GM21825 (cell line): ENCODE measurements at regions not wholly inside any gene's neighbourhood (a gene's known extent, or its start where the extent isn't known, plus 50 kb on each side); places are given as distances from the start of the nearest gene placed in this dataset.
"Not testable (repeated sequence)": the region's sequence is repeated elsewhere in the genome, so short reads cannot be mapped to it uniquely, and the experiment has no call there.

Experiments used
- ATAC-seq: cut with Tn5 transposase; IDR thresholded peaks from one replicate; pipeline ENCODE4 v1.9.1; 2021; ENCODE audit warnings: mild to moderate bottlenecking, moderate library complexity; ENCODE audit not compliant: unreplicated experiment

GRCh38 chr10:32217216-32217615, 129.7 kb downstream of the EPC1 start:
- no peak for ATAC-seq

DNA sequence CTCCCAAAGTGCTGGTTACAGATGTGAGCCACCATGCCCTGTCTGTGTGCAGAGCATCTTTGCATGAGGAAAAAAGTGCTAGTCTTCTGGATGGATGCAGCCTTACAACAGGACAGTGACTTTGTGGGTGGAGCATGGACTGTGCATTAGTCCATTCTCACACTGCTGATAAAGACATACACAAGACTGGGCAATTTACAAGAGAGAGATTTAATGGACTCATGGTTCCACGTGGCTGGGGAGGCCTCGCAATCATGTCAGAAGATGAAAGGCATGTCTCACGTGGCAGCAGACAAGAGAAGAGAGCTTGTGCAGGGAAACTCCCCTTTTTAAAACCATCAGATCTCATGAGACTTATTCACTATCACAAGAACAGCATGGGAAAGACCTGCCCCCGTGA, 133.1 kb downstream of the EPC1 start:
- not testable (repeated sequence) for ATAC-seq

- no peak for ATAC-seq
Observed at GRCh38 chr10:32211046-32211363, 136.0 kb downstream of the EPC1 start.

DNA sequence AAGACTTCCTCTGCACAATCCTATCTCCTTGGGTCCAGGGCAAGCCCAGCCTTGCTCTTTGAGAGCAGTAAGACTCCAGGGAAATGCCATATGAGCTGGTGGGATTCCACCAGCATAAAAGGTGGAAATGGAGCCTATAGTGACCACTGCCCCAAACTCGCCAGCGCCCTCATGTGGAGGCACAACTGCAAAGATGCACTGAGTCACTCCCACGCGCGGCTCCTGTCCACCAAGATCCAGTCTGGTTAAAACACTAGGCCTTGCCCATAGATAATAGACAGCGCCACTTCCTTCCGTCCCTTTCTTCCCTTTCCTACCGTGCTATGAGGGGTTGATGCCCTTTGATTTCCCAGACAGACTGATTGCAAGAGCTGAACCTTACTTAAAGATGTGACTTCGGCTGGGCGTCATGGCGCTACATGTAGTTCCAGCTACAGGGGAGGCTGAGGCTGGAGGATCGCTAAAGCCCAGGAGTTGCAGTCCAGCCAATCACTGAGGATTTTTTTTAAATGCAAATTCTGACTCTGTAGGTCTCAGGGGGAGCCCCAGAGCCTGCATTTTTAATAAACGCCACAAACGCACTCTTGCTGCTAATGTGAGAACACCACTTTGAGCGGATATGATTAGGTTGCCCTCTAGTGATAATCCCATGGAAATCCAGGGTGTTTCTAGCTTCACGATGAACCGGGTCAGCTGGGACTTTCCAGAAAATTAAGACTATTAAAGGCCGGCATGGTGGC, 136.5 kb downstream of the EPC1 start:
- no peak for ATAC-seq

GRCh38 chr10:32208005-32208404, 139.0 kb downstream of the EPC1 start:
- ATAC-seq: not testable (repeated sequence)

DNA sequence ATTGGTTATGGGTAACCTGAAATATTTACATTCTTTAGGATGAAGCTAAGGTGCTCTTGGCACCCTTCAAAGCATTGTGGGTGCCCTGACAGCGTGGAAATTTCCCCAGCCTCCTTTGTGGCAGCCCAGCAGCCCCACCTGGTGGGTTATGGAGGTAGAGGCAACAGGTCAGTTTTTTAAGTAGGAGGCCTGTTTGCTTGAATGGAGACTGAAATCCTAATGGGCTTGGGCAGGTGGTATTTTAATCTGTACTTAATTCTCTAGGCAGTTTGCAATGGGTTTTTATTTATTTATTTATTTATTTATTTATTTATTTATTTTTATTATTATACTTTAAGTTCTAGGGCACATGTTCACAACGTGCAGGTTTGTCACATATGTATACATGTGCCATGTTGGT, 139.4 kb downstream of the EPC1 start:
- ATAC-seq: peak; percentile 73

- no peak for ATAC-seq
Observed at GRCh38 chr10:32205670-32206069, 141.3 kb downstream of the EPC1 start.

GRCh38 chr10:32204606-32205005, 142.4 kb downstream of the EPC1 start:
- no peak for ATAC-seq

DNA sequence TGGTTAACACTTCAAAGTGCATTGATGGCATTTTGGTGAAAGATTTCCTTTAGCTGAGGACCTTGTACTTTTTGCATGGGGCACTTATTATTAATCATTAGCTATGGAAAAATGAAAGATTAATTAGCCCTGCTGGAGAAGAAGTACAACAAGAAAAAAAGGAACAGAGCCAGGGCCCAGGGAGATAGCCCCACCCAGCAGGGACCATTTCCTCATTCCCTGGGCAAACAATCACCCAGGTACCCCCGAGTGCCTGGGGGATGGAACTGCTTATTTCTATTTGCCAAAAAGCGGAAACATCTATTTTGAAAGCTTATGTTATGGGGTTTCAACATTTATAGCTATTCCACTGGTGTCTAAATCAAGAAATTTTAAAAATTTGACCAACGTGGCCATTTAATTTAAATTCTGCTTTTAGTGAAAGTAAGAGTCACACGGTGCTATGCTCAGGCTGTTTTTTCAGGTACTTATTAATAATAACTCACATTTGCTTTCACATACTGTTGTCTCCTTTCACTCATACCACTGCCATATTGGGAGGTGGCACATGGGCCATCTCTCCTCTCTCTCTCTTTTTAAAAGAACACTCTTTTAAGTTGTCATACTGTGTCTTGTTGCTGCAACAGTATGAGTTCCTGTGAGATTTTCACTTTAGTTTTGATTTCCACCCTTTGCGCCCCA, 143.6 kb upstream of the KIF5B start:
- ATAC-seq: no peak

- ATAC-seq: no peak
Observed at GRCh38 chr10:32197423-32197822, 141.2 kb upstream of the KIF5B start.

DNA sequence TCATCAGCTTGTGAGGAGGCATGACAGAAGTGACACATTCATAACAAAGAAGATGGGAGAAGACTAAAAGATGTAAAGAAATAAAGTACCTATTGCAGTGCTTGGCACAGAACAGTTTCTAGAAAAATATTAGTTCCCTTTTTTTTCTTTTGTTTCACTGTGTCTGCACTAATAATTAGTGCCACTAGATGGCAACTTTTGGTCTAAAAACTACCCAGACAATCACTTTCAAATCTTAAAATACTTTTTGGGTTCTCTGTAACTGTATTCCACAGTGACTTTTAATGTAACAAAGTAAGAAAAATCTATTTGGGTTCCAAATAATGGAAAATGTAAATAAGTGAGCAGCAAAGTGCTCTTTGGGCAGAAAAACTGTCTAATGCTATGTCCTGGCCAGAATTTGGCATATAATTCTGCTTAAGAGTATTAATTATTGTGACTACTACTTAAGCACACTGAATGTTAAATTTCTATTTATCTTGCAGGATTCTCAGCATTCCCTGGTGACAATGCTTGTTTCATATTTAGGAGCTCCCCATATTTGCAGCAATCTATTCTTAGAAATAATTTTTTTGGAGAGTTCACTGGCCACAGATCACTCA, 134.8 kb upstream of the KIF5B start:
- ATAC-seq: no peak

- ATAC-seq: no peak
Observed at GRCh38 chr10:32189400-32190084, 133.3 kb upstream of the KIF5B start.

DNA sequence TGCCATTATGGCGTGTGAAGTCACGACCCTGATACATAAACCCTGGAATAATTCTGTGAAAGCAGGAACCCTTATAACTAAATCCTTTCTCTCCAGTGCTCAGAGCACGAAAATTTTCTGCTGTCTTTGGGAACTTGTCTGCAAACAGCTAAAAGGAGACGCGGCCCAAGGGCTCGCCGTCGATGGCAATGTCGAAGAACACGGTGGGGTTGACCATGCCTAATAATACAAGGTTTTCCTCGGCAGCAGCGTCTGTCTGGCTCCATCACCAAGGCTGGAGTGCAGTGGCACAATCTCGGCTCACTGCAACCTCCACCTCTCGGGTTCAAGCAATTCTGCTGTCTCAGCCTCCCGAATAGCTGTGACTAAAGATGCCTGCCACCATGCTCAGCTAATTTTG, 132.4 kb upstream of the KIF5B start:
- ATAC-seq: not testable (repeated sequence)

- ATAC-seq: no peak
Observed at GRCh38 chr10:32187686-32188085, 131.5 kb upstream of the KIF5B start.

DNA sequence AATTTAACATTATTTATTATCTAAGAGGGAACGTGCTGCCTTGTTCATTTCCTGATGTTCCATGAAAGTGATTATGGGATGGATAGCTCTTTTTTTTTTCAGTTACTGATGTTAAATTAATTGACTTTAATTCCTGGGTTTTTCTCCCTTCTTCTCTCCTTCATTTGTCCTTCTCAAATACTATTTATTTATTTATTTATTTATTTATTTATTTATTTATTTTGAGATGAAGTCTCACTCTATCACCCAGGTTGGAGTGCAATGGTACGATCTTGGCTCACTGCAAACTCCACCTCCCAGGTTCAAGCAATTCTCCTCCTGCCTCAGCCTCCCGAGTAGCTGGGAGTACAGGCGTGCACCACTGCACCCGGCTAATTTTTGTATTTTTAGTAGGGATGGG, 127.4 kb upstream of the KIF5B start:
- ATAC-seq: not testable (repeated sequence)

GRCh38 chr10:32182476-32182875, 126.3 kb upstream of the KIF5B start:
- ATAC-seq: no peak

DNA sequence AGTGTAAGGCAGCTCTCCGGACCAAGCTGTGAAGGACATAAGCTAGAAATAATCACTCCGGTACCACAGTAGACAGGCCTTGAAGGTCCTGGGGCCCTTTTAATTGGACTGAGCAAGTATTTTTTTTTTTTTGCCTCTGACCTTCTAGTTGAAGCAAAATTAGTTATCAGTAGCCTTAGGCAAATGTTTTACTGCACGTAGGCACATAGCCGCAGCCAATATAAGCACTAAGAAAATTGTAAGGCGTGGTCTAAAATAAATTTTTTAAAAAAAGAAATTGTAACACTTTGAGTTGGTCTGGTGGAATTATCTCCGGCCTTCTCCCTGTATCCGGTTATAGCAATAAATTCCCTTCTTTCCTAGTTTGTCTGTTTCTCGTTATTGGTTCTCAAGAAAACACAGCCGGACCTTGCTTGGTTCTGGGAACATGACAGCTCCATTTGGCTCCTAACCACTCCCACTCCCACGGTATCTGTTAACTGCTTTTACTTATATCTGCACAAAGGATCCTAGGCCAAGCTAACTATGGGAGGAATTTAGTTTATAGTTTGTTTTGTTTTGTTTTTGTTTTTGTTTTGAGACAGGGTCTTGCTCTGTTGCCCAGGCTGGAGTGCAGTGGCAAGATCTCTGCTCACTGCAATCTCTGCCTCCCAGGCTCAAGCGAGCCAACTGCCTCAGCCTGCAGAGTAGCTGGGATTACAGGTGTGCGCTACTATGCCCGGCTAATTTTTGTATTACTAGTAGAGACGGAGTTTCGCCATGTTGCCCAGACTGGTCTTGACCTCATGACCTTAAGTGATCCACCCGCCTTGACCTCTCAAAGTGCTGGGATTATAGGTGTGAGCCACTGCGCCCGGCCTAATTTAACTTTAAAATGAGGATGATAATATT, 124.4 kb upstream of the KIF5B start:
- no peak for ATAC-seq

- no peak for ATAC-seq
Observed at GRCh38 chr10:32179836-32180235, 123.6 kb upstream of the KIF5B start.

DNA sequence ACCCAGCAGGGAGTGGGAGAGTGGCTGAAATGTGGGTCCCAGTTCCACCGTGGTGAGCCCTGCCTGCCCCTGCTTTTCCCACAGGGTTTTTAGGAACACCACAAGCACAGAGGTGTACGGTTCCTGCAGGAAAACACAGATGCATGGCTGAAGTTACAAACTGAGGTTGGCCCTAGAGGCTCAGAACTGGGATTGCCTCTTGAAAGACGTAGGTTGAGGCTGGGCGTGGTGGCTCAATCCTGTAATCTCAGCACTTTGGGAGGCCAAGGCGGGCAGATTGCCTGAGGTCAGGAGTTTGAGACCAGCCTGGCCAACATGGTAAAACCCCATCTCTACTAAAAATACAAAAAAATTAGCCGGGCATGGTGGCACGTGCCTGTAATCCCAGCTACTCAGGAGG, 121.4 kb upstream of the KIF5B start:
- ATAC-seq: not testable (repeated sequence)

GRCh38 chr10:32175629-32176028, 119.4 kb upstream of the KIF5B start:
- no peak for ATAC-seq
